ENCODE measurements at regions not wholly inside any gene's neighbourhood (a gene's known extent, or its start where the extent isn't known, plus 50 kb on each side); places are given as distances from the start of the nearest gene placed in this dataset.

DNA sequence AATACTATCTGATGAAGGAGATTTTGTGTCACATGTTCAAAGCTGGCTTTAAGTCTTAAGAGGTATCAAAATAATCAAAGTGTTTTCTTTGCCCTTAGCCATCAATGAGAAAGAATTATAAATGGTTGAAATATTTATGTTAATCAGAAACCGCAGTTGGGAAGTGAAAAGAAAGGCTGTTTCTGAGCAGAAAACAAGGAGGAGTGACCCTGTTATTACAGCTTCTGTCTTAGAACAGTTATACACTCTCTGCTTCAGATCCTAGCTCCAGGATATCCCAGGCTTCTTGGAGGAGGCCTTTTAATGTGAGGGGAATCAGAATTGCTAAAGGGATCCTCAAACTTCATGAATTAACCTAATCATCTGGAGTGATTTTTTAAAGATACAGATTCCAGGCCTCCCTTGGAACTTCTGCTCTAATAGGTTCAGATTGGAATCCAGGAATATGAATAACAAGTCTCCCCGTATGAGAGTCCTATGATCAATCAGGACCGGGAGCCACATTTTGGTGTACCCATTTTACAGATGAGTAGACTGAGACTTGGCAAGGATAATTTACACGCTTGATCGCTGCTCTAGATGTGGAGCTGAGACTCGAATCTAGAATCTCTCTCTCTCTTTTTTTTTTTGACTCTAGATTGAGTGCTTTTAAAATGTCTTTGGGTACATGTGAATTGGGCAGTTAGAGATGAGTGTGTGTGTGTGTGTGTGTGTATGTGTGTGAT is 50.8 kb upstream of the JAG1 start:
- no peak for DNase-seq (ENCODE audit: low spot score)

DNA sequence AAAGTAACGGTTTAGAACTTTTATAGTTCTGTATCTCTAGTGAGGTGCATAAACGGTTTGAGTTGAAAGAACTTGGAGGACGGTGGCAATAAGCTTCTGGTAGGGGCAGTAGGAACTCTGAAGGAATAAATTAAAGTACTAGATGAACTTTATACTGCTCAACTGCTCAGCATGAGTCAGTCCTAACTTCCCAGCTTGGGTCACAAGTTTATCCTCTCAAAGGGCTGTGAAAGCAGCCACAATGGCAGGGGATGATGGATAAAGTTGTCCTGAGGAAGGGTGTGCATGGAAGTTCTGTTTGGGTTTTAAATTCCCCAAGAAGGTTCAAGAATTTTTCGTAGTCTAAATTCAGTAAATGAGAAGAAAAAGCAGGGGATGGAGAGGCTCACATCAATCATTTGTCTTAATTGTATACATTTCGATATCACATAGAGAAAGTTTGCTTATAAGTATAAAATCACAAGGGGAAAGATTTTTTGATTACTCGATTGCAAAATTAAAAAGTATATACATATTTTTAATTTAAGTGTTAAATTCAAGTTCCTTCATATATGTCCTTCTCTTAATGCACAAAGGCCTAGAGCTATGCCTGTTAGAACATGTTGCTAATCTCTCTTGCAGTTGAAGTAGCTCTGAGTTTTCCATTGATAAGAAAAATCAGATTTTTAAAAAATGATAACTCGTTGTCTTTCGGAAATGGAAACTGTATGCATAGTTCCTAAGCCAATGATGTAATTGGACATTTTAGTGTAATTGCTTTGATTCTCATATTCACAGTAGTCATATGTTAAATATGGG is 55.3 kb upstream of the JAG1 start:
- no peak for DNase-seq (ENCODE audit: low spot score)

DNA sequence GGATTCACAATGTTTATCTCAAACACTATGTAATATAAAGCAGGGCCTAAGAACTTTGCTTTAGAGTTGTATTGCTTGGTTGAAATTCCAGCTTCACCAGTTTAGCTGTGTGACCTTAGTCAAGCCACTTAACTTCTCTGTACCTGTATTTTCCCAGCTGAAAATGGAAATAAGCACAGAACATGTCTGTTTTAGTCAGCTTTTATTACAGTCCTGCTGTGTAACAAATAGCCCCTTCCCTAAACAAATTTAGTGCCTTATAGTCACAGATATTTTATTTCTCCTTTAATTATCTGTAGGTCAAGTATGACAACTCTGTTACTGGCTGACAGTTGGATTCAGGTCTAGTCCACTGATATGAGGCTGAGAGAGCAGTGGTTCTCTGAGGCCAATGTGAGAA is 56.0 kb upstream of the JAG1 start:
- no peak for DNase-seq (ENCODE audit: low spot score)

DNA sequence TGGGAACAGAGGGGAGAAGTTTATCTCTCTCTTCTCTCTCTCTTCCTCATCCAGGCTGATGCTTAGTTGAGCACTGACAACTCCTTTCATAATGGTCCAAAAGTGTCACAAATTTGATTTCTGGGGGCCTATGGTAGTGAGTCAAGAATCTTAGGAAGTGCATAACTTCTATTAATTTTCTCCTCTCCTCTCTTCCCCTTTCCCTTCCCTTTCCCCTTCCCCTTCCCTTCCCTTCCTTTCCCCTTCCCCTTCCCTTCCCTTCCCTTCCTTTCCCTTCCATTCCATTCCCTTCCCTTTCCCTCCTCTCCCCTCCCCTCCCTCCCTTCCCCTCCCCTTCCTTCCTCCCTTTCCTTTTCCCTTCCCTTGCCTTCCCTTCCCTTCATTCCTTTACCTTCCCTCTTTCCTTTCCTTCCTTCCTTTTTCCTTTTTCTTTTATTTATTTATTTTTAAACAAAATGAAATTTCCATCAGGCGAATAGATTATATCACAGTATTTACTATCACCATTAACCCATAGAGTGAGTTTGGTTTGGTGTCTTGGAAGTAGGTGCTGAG is 56.9 kb upstream of the JAG1 start:
- no peak for DNase-seq (ENCODE audit: low spot score)

DNA sequence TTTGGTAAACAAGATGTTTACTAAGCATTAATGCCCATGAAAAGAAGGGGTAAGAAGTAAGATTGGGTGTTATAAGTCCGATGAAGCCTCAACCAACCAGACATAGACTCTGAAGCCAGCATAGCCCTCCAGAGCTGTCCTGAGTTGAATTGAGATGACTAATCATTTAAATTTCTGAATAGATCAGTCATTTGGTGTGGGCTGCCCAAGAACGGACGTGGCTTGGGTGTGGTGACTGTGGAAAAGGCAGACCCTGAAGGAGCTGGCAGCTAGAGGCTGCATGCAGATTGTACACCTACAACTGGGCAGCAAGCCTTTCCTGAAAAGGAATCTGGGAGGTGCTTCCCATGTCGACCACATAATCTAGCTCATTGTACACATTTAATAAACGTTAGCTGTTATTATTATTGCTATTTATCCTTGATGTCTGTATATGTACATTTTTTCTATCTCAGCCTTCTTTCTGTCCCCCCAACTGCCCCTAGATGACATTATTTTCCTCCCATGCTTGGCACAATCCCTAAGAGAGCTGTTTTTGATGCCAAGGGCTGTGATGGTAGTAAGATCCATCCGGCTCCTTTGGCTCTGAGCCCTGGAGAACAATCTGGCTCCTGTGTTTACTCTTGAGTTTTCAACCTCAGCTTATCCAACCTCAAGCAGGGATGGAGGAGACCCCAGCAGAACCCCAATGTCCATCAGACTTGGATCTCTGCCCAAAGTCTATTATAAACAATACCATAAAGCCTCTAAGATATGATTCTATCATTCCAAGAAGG is 57.6 kb upstream of the JAG1 start:
- DNase-seq (ENCODE audit: low spot score), result no peak

DNA sequence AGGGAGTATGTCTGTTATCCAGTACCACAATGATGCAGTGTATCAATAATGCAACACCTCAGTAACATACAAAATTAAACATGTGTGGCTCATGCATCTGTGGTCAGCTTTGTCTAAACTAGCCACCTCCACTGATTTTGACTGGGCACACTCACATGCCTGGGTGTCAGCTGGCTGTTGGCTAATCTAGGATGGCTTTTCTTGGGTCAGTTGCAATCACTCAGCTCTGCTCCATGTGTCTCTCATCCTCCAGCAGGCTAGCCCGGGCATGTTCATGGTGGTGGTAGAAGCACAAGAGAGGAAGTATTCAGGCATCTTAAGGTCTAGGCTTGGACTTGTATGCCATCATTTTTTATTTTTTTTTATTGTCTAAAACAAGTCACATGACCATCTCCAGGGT is 59.3 kb upstream of the JAG1 start:
- DNase-seq (ENCODE audit: low spot score), result no peak

DNA sequence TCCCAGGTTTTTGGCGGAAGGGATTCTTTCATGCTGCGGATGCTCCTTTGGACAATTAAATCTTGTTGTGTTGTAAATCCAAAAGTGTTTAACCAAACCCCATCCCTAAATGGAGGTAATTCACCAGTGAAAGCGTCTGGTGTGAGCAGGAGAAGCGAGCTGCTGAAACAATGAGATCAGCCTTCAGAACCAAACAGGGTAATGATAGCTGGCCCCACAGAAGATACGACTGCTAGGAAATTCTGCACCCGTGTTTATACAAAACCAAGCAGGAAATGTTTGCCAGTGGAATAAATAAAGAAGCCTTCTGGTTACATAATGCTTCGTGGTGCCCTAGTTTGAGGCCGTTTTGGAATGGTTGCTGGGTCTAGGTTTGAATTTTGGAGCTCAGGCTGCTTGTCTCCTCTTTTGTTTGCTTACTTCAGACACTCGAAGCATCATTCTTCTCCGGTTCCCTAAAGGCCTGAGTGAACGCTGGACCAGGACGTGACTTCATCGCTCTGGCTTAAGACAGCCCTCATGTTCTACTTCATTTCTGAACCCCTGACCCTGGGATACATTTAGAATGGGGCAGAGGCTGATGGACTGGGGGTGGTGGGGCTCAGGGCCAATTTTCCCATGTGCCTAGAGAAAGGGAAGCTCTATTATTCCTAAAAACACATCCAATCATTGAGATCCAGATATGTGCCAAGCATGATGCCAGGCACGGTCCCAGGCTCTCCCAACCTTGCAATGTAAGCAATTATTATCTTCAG is 61.6 kb upstream of the JAG1 start:
- DNase-seq (ENCODE audit: low spot score), result no peak

DNA sequence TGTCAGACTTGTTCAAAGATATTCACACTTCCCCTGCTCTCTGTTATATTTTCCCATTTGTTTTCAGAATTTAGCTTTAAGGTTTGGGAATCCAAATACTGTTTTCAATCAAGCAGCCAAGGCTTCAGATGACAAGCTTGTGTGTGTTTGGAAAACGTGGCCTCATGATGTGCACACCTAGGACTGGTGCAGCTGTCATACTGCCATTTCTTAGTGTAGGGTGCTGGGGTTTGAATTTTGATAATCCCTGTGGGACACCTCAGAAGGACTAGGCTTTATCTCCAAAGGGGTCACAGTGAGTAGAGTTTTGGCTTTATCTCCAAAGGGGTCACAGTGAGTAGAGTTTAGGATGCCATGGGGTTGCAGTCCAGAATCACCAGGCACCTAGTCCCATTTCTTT is 65.3 kb upstream of the JAG1 start:
- no peak for DNase-seq (ENCODE audit: low spot score)

DNA sequence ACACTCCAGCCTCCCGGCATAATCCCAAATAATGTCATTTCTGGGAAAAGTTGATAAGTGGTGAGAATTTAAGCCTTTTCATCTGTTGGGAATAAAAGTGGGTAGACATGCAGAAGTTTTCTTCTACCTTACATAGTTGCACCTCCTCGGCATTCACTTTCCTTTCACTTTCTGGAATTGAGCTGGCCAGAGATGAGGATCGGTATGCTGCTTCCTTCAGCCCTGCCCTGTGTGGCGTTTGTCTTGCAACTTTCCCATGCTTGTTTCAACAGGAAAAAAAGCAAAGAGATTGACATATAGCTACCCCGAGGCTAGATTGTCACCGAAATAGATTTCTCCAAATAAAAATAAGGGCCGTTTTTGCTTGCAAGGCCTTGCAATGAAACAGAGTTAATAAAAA is 65.8 kb upstream of the JAG1 start:
- DNase-seq (ENCODE audit: low spot score), result no peak

DNA sequence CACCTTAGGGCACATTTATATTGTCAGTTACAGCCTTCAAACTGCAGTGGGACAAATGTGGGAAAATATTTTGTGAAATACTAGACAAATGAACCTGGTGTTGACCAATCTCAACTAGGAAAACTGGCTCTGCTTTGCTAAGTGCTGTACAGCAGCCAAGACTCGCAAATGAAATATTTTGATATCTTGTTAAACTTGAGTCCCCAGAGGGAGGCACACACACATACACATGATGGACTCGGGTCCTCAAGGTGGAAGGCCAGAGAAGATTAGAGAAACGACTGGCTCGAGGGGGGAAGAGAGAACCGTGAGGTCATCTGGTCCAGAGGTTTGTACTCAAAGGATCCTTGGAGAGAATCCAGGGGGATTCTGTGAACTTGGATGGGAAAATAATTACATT is 67.3 kb upstream of the JAG1 start:
- DNase-seq (ENCODE audit: low spot score), result no peak

DNA sequence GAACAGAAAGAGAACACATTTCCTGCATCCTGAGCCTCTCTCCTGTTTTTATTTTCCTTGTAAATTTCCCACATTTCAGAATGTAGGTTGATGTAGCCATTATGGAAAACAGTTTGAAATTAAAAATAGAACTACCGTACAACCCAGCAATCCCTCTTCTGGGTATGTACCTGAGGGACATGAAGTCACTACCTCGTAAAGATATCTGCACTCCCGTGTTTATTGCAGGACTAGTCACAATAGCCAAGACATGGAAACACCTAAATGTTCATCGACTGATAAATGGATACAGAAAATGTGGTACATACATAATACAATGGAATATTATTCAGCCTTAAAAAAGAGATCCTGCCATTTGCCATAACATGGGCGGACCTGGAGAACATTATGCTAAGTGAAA is 72.0 kb upstream of the JAG1 start:
- DNase-seq (ENCODE audit: low spot score), result no peak

DNA sequence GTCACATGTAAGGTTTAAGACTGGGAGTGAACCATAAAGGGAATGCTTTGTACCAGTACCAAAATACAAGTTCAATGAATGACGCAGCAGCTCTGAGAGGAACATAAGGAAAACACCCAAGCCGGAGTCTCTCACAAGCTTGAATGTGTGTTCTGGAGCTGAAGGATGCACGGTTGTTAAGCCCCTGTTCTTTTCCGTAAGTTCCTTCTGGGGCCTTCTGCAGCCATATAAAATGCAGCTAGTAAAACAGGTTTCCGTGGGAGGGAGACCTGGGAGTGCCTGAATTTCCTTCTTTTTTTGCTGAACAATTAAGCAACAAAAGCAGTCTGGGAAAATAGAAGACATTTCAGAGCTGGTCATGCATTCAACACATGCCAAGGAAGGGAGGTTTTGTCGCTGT is 73.2 kb upstream of the JAG1 start:
- DNase-seq (ENCODE audit: low spot score), result no peak

DNA sequence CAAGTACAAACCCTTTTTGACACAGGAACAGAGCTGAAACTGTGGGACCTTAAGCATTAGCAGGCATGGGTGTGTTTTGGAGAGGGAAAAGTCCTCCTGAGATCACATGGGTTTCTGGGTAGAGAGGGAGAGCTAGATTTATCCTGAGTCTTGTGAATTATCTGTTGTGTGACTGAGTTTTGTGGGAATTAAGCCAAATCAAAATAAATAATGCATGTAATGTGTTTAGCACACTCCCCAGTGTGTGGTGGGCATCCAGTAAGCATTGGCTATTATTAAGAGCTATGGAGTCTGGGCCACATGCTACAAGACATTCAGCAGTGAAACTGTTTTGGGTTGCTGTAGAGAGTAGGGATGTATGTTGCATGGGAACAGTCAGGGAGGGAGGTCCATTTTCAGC is 75.3 kb upstream of the JAG1 start:
- DNase-seq (ENCODE audit: low spot score), result no peak

DNA sequence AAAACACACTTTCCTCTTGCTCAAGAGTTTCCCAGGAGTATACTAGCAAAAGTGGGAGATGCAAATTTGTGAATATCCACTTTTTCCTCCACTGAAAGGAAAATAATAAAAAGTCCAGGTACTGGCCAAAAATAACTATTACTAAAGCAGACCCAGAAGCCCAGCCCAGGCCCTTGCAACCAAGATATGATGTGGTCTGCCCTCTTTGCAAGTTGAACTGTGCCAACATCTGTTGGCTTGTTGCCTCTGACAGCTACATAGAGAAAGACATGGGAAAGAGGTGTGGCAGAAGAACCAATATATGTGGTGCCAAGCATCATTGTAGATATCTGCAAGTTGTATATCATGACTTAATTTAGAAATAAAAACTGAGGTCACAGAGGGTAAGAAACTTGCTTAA is 78.4 kb upstream of the JAG1 start:
- DNase-seq (ENCODE audit: low spot score), result no peak

DNA sequence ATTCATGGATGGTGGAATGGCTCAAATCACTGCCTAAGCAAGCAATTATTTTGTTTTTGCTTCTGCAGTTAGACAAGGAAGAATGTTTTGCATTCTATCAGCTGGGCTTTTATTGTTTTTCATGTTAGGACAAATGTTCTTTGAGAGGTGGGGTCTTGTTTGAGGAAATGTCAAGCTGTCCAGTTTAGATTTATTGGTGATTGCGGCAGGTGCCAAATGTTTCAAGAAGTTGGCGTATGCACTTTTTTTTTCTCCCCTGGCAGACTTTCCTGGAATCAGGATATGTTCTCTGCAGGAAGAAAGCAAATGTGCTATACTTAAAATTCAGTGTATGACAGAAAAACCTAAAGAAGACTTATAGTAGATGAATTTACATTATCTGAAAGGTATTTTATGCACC is 81.0 kb upstream of the JAG1 start:
- DNase-seq (ENCODE audit: low spot score), result no peak

DNA sequence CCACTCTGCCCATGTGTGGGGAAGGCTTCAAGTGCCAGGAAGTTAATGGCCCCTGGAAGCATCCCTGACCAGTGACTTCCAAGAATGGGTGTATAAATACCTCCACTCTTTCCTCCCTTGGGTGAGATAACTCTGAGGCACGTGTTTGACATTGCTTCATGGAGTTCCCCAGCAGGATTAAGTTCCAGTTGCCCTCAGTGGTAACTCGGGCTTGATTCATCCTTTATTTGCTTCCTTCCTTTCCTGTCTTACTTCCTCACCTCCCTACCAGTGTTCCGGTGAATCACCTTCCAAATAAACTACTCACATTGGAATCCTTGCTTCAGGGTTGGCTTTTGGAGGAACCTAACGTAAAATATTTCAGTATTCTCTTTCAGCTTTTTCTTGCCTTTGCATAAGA is 84.6 kb upstream of the JAG1 start:
- DNase-seq (ENCODE audit: low spot score), result no peak

DNA sequence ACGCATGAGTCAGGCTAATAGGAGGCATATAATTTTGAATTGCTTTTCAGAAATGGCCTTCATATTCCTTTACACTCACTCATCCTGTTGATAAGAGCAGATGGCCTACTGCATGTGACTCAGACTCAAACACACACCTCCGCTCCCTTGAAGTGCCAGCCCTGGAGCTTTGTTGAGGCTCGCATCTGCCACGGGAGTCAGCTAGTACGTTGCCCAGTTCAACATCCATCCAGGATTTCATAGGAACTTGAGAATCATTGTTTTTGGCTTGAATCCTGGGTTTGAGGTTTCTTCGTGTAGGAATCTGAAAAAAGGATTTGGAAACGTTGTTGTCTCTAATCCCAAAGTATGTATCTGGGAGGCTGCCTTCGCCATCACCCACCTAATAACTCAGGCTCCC is 87.4 kb upstream of the JAG1 start:
- no peak for DNase-seq (ENCODE audit: low spot score)

DNA sequence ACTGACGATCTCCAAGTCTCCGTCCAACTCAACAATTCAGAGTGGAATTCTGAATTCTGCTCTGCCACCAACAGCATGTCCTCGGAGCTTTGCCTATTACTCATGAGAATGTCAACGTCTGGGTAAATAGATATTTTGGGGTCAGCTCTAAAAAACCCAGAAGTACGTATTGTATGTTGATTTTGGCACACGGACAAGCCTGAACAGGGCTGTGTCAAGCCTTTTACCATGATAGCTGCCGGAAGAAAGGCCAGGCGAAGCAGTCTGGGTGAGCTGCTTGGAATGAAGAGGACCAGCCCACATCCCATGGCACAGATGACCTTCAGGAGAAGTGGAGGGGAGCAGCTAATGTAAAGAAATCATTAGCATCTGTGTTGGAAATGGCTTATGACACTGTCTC is 88.0 kb upstream of the JAG1 start:
- no peak for DNase-seq (ENCODE audit: low spot score)

DNA sequence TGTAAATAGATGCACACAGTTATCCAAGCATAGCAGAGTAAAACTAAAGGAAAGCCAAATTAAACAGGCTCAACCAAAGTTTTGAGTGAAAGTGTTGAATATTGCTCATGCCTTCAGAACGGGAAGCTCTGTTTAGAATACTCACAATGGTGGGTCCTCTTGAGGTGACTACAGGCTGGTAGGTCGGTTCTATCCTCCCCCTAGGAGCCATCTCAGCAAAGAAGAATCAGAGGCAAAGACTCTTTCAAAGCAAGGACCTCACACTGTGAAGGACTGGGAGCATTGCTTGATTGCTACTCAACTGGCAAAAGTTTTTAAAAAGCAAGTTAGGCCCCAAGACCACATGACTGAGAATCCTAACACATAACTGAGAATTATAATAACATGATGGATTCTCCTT is 88.4 kb upstream of the JAG1 start:
- no peak for DNase-seq (ENCODE audit: low spot score)

DNA sequence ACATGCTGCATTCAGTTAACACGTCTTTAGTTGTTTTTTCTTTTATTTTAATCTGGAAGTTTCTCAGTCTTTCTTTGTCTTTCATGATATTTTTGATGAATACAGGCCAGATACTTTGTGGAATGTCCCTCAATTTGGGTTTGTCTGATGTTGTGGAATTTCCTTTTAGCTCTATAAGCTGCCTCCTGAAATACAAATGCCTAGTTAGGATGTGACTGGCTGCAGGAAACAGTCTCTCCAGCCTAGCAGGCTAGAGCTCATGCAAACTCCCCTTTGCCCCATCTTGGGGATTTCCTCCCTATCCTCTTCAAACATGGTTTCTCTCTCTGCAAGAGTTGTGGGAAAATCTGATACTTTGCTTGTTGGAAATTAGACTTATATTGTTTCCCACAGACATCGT is 89.3 kb upstream of the JAG1 start:
- DNase-seq (ENCODE audit: low spot score), result no peak

DNA sequence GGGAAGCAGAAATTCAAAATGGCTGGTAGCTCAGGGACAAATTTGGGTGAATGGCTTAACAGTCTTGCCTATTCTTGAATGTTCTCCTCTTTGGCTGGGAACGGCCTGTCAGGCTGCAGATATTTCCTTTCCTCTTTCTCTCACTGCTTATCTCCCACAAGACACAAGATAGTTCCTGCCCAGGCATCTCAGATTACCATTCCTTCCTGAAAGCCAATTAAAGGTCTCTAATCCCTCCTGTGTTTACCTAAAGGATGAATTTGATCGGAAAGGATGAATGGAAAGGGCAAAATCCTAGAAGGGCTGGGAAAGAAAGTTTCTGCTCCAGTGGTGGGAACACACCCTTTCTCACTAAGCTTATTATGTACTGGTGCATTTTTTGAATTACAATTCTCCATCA is 95.9 kb upstream of the JAG1 start:
- DNase-seq (ENCODE audit: low spot score), result no peak

DNA sequence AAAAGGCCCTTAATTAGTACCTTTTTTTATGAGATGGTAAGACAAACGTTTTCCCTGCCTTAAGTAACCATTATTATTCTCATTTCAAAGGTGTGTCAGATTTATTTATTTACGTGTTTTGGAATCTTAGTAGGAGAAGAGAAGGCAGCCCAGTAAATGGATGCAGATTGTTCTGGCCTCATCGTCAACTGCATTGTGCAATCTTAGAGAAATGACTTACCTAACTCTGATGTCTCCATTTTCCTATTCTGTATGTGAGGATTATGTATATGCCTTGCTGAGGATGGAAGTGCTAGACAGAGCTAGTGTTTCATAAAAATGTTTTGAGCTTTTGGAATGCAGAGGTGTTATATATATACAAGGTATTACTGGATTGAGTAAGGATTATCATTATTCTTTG is 97.0 kb upstream of the JAG1 start:
- no peak for DNase-seq (ENCODE audit: low spot score)
